ENCODE measurements at regions not wholly inside any gene's neighbourhood (a gene's known extent, or its start where the extent isn't known, plus 50 kb on each side); places are given as distances from the start of the nearest gene placed in this dataset.
A peak's percentile ranks its signal among the peaks of the same experiment; 100 is the strongest.
"Not testable (repeated sequence)": the region's sequence is repeated elsewhere in the genome, so short reads cannot be mapped to it uniquely, and the experiment has no call there.

- no peak for ATAC-seq (replicated peaks)
- peak overlapping the region in 1 of 2 donors; percentile 82 for H3K27ac Mint-ChIP-seq
These were observed 148.2 kb downstream of the FCRL5 start for GRCh38 chr1:157404063-157404501.

GRCh38 chr1:157403608-157404007 is 148.7 kb downstream of the FCRL5 start:
- Mint-ChIP-seq H3K4me3 (no peak overlapping the region), H3K4me1 (ENCODE audit: low read depth in 2 of 2) (no peaks in the 10 kb centered on the region), H3K36me3 (ENCODE audit: insufficient read depth) (no peaks in the 10 kb centered on the region), H3K27ac (peak overlapping the region in 1 of 2 donors; percentile 82), H3K27me3 (peaks cover 24 to 50% of the 10 kb centered on the region in 2 donors), H3K9me3 (no peaks in the 10 kb centered on the region)
- DNase-seq (no peak), ATAC-seq (replicated peaks) (no peak)

More at GRCh38 chr1:157404063-157404501, 148.2 kb downstream of the FCRL5 start:
- DNase-seq, result no peak
- peaks cover 19 to 45% of the 10 kb centered on the region in 2 donors for H3K27me3 Mint-ChIP-seq
- no peaks in the 10 kb centered on the region for H3K4me1 Mint-ChIP-seq (ENCODE audit: low read depth in 2 of 2)
- H3K36me3 Mint-ChIP-seq (ENCODE audit: insufficient read depth), result no peaks in the 10 kb centered on the region
- no peak overlapping the region for H3K4me3 Mint-ChIP-seq
- H3K9me3 Mint-ChIP-seq, result no peaks in the 10 kb centered on the region

GRCh38 chr1:157403203-157403602 is 149.1 kb downstream of the FCRL5 start:
- H3K27me3 Mint-ChIP-seq, result peaks cover 26 to 52% of the 10 kb centered on the region in 2 donors
- H3K4me1 Mint-ChIP-seq (ENCODE audit: low read depth in 2 of 2), result no peaks in the 10 kb centered on the region
- H3K9me3 Mint-ChIP-seq, result no peaks in the 10 kb centered on the region
- DNase-seq (no peak), ATAC-seq (replicated peaks) (no peak)
- no peak overlapping the region for H3K4me3 Mint-ChIP-seq
- no peaks in the 10 kb centered on the region for H3K36me3 Mint-ChIP-seq (ENCODE audit: insufficient read depth)
- peak overlapping the region in 1 of 2 donors; percentile 82 for H3K27ac Mint-ChIP-seq

- H3K4me1 Mint-ChIP-seq (ENCODE audit: low read depth in 2 of 2), result no peaks in the 10 kb centered on the region
- no peaks in the 10 kb centered on the region for H3K36me3 Mint-ChIP-seq (ENCODE audit: insufficient read depth)
- ATAC-seq (replicated peaks) (no peak), DNase-seq (no peak)
- H3K9me3 Mint-ChIP-seq, result no peaks in the 10 kb centered on the region
- no peak overlapping the region for H3K27ac Mint-ChIP-seq
- peaks cover 38 to 52% of the 10 kb centered on the region in 2 donors for H3K27me3 Mint-ChIP-seq
- H3K4me3 Mint-ChIP-seq, result no peak overlapping the region
These were observed 151.5 kb downstream of the FCRL5 start for GRCh38 chr1:157400766-157401165.

- Mint-ChIP-seq H3K4me3 (no peak overlapping the region), H3K4me1 (ENCODE audit: low read depth in 2 of 2) (no peaks in the 10 kb centered on the region), H3K27ac (no peak overlapping the region), H3K27me3 (peaks cover 38 to 56% of the 10 kb centered on the region in 2 donors), H3K9me3 (no peaks in the 10 kb centered on the region), H3K36me3 (ENCODE audit: insufficient read depth) (no peaks in the 10 kb centered on the region)
- DNase-seq, result no peak
- ATAC-seq (replicated peaks), result peak; percentile 48
These were observed 152.3 kb downstream of the FCRL5 start for GRCh38 chr1:157399984-157400382.

GRCh38 chr1:157399343-157399983 is 152.9 kb downstream of the FCRL5 start:
- Mint-ChIP-seq H3K9me3 (no peaks in the 10 kb centered on the region), H3K4me3 (no peak overlapping the region), H3K27me3 (peaks cover 43 to 61% of the 10 kb centered on the region in 2 donors), H3K36me3 (ENCODE audit: insufficient read depth) (no peaks in the 10 kb centered on the region), H3K4me1 (ENCODE audit: low read depth in 2 of 2) (no peaks in the 10 kb centered on the region), H3K27ac (no peak overlapping the region)
- no peak for ATAC-seq (replicated peaks)
- no peak for DNase-seq

- no peak for ATAC-seq (replicated peaks)
- Mint-ChIP-seq H3K4me3 (no peak overlapping the region), H3K4me1 (ENCODE audit: low read depth in 2 of 2) (no peaks in the 10 kb centered on the region), H3K36me3 (ENCODE audit: insufficient read depth) (no peaks in the 10 kb centered on the region), H3K27me3 (peaks cover 66 to 67% of the 10 kb centered on the region in 2 donors), H3K9me3 (no peaks in the 10 kb centered on the region), H3K27ac (no peak overlapping the region)
- no peak for DNase-seq
These were observed 161.7 kb downstream of the FCRL5 start for GRCh38 chr1:157390651-157391050.

GRCh38 chr1:157388057-157388456 is 164.3 kb downstream of the FCRL5 start:
- ATAC-seq (replicated peaks), result no peak

GRCh38 chr1:157384258-157384657 is 168.1 kb downstream of the FCRL5 start:
- Mint-ChIP-seq H3K27me3 (peaks cover 49 to 71% of the 10 kb centered on the region in 2 donors), H3K9me3 (no peaks in the 10 kb centered on the region), H3K4me1 (ENCODE audit: low read depth in 2 of 2) (peaks cover 0 to 2% of the 10 kb centered on the region in 2 donors), H3K4me3 (no peak overlapping the region), H3K36me3 (ENCODE audit: insufficient read depth) (peaks cover 4% of the 10 kb centered on the region), H3K27ac (no peak overlapping the region)
- DNase-seq (no peak), ATAC-seq (replicated peaks) (no peak)

More at GRCh38 chr1:157388057-157388456, 164.3 kb downstream of the FCRL5 start:
- no peak for DNase-seq
- Mint-ChIP-seq H3K27me3 (peaks cover 62 to 65% of the 10 kb centered on the region in 2 donors), H3K4me1 (ENCODE audit: low read depth in 2 of 2) (no peaks in the 10 kb centered on the region), H3K4me3 (no peak overlapping the region), H3K27ac (no peak overlapping the region), H3K9me3 (no peaks in the 10 kb centered on the region), H3K36me3 (ENCODE audit: insufficient read depth) (no peaks in the 10 kb centered on the region)

GRCh38 chr1:157382351-157382750 is 170.0 kb downstream of the FCRL5 start:
- Mint-ChIP-seq H3K36me3 (ENCODE audit: insufficient read depth) (peaks cover 4% of the 10 kb centered on the region), H3K27me3 (peaks cover 51 to 66% of the 10 kb centered on the region in 2 donors), H3K4me1 (ENCODE audit: low read depth in 2 of 2) (peaks cover 0 to 2% of the 10 kb centered on the region in 2 donors), H3K4me3 (no peak overlapping the region), H3K27ac (no peak overlapping the region), H3K9me3 (no peaks in the 10 kb centered on the region)
- no peak for ATAC-seq (replicated peaks)
- DNase-seq, result no peak

GRCh38 chr1:157380523-157380922 is 171.8 kb downstream of the FCRL5 start:
- Mint-ChIP-seq H3K27ac (no peak overlapping the region), H3K4me3 (no peak overlapping the region), H3K27me3 (peaks cover 54 to 71% of the 10 kb centered on the region in 2 donors), H3K36me3 (ENCODE audit: insufficient read depth) (peaks cover 4% of the 10 kb centered on the region), H3K9me3 (no peaks in the 10 kb centered on the region), H3K4me1 (ENCODE audit: low read depth in 2 of 2) (peaks cover 0 to 2% of the 10 kb centered on the region in 2 donors)
- no peak for DNase-seq
- ATAC-seq (replicated peaks), result no peak

GRCh38 chr1:157377280-157377713 is 175.0 kb downstream of the FCRL5 start:
- DNase-seq; H3K9me3 Mint-ChIP-seq; H3K27ac Mint-ChIP-seq; H3K36me3 Mint-ChIP-seq (ENCODE audit: insufficient read depth); H3K4me1 Mint-ChIP-seq (ENCODE audit: low read depth in 2 of 2); ATAC-seq (replicated peaks); H3K4me3 Mint-ChIP-seq: not testable (repeated sequence)
- H3K27me3 Mint-ChIP-seq, result peaks cover 65 to 69% of the 10 kb centered on the region in 2 donors

GRCh38 chr1:157376681-157377080 is 175.6 kb downstream of the FCRL5 start:
- Mint-ChIP-seq H3K36me3 (ENCODE audit: insufficient read depth) (peaks cover 4% of the 10 kb centered on the region), H3K4me1 (ENCODE audit: low read depth in 2 of 2) (peaks cover 0 to 2% of the 10 kb centered on the region in 2 donors), H3K4me3 (no peak overlapping the region), H3K9me3 (no peaks in the 10 kb centered on the region), H3K27ac (no peak overlapping the region), H3K27me3 (peaks cover 65 to 66% of the 10 kb centered on the region in 2 donors)
- ATAC-seq (replicated peaks), result no peak
- no peak for DNase-seq

- H3K9me3 Mint-ChIP-seq; H3K27ac Mint-ChIP-seq; ATAC-seq (replicated peaks); DNase-seq; H3K4me1 Mint-ChIP-seq (ENCODE audit: low read depth in 2 of 2); H3K4me3 Mint-ChIP-seq; H3K36me3 Mint-ChIP-seq (ENCODE audit: insufficient read depth): not testable (repeated sequence)
- H3K27me3 Mint-ChIP-seq, result peaks cover 57 to 58% of the 10 kb centered on the region in 2 donors
These were observed 180.0 kb downstream of the FCRL5 start for GRCh38 chr1:157372311-157372710.
